HG02885 (cell line): ENCODE measurements at regions not wholly inside any gene's neighbourhood (a gene's known extent, or its start where the extent isn't known, plus 50 kb on each side); places are given as distances from the start of the nearest gene placed in this dataset.

ENCODE experiments used
- ATAC-seq: cut with Tn5 transposase; IDR thresholded peaks from one replicate; pipeline ENCODE4 v1.9.1; 2021; ENCODE audit warnings: mild to moderate bottlenecking; ENCODE audit not compliant: unreplicated experiment, poor library complexity

GRCh38 chr18:78922856-78923255, 56.8 kb upstream of the SALL3 start:
- ATAC-seq = no peak

GRCh38 chr18:78924301-78924700, 55.3 kb upstream of the SALL3 start:
- ATAC-seq = no peak

GRCh38 chr18:78924786-78925540, 54.7 kb upstream of the SALL3 start:
- no peak for ATAC-seq

- no peak for ATAC-seq
Measured at GRCh38 chr18:78925557-78926242, 53.9 kb upstream of the SALL3 start.

- ATAC-seq = no peak
Measured at GRCh38 chr18:78926243-78926615, 53.4 kb upstream of the SALL3 start.

GRCh38 chr18:78927156-78927555, 52.5 kb upstream of the SALL3 start:
- no peak for ATAC-seq

- no peak for ATAC-seq
Measured at GRCh38 chr18:78927616-78928015, 52.0 kb upstream of the SALL3 start.

GRCh38 chr18:78928076-78928475, 51.5 kb upstream of the SALL3 start:
- ATAC-seq = no peak

GRCh38 chr18:78929516-78929915, 50.1 kb upstream of the SALL3 start:
- no peak for ATAC-seq
